Naive thymus-derived CD4-positive, alpha-beta T cell (primary cell): ENCODE measurements at regions not wholly inside any gene's neighbourhood (a gene's known extent, or its start where the extent isn't known, plus 50 kb on each side); places are given as distances from the start of the nearest gene placed in this dataset.

ENCODE experiments used
- ATAC-seq: fragments of 150-1000 bp; cut with Tn5 transposase; 2 replicates; pipeline ENCODE4 v1.10.0; 2021; ENCODE audit warnings: mild to moderate bottlenecking, moderate library complexity
- CTCF ChIA-PET: fragments of 350-600 bp; sonication (Branson Sonifier 250); formaldehyde crosslinking; loops from one replicate; lab custom pipeline; 2021; ENCODE audit warnings: antibody characterized with exemption; lab: Charles Lee
- POLR2A ChIA-PET: fragments of 350-600 bp; sonication (Branson Sonifier 250); formaldehyde crosslinking; loops from one replicate; lab custom pipeline; 2021; ENCODE audit warnings: antibody characterized with exemption, inconsistent platforms; lab: Charles Lee
- DNase-seq, 9 donors: peaks; one replicate each; pipeline versions ENCODE4 v3.0.0 to v3.0.0-alpha.2; 2020 to 2022; ENCODE audit warnings: mixed read lengths in 1 of 9
- H3K27ac ChIP-seq: one replicate; pipeline ENCODE4 v1.7.0; 2013; ENCODE audit warnings: mild to moderate bottlenecking, low read depth, low read length, moderate library complexity
- H3K27me3 ChIP-seq, 2 donors: one replicate each; pipeline ENCODE4 v1.7.0; 2013; ENCODE audit warnings: low read length in 2 of 2, mild to moderate bottlenecking in 2 of 2, moderate library complexity in 2 of 2; ENCODE audit not compliant: control insufficient read depth in 2 of 2, insufficient read depth in 2 of 2
- H3K36me3 ChIP-seq, 3 experiments: 1 replicate in 2 of 3; 2 replicates in 1 of 3; pipeline ENCODE4 v1.7.0; 2013; ENCODE audit warnings: low read length in 3 of 3, mild to moderate bottlenecking in 3 of 3, moderate library complexity in 1 of 3; ENCODE audit not compliant: insufficient read depth in 3 of 3, control insufficient read depth in 2 of 3
- H3K4me1 ChIP-seq, 2 donors: one replicate each; pipeline ENCODE4 v1.7.0; 2013; ENCODE audit warnings: low read length in 2 of 2, mild to moderate bottlenecking in 2 of 2, moderate library complexity in 1 of 2; ENCODE audit not compliant: control insufficient read depth in 2 of 2, insufficient read depth in 2 of 2
- H3K4me3 ChIP-seq: 2 replicates; pipeline ENCODE4 v1.7.0; 2013; ENCODE audit warnings: mild to moderate bottlenecking, low read length
- H3K9me3 ChIP-seq, 3 experiments: 1 replicate in 2 of 3; 2 replicates in 1 of 3; pipeline ENCODE4 v1.7.0; 2013; ENCODE audit warnings: low read length in 3 of 3; ENCODE audit not compliant: control insufficient read depth in 2 of 3
- H3K27ac Mint-ChIP-seq, 9 donors: one replicate each; pipeline ENCODE4 v1.8.0; 2020 to 2022; ENCODE audit warnings: mixed read lengths in 9 of 9, mild to moderate bottlenecking in 8 of 9, moderate library complexity in 5 of 9, inconsistent platforms in 2 of 9
- H3K27me3 Mint-ChIP-seq, 5 donors: one replicate each; pipeline ENCODE4 v1.8.0; 2021 to 2022; ENCODE audit warnings: mixed read lengths in 5 of 5, mild to moderate bottlenecking in 1 of 5
- H3K36me3 Mint-ChIP-seq, 5 donors: one replicate each; pipeline ENCODE4 v1.8.0; 2020 to 2022; ENCODE audit warnings: mixed read lengths in 5 of 5, mild to moderate bottlenecking in 3 of 5, inconsistent platforms in 1 of 5
- H3K4me1 Mint-ChIP-seq, 7 donors: one replicate each; pipeline ENCODE4 v1.8.0; 2020 to 2022; ENCODE audit warnings: mixed read lengths in 7 of 7, mild to moderate bottlenecking in 3 of 7, inconsistent platforms in 1 of 7
- H3K4me3 Mint-ChIP-seq, 10 donors: one replicate each; pipeline ENCODE4 v1.8.0; 2020 to 2022; ENCODE audit warnings: mild to moderate bottlenecking in 10 of 10, mixed read lengths in 10 of 10, moderate library complexity in 6 of 10, inconsistent platforms in 2 of 10
- H3K9me3 Mint-ChIP-seq, 11 donors: one replicate each; pipeline ENCODE4 v1.8.0; 2020 to 2022; ENCODE audit warnings: mixed read lengths in 11 of 11, mild to moderate bottlenecking in 4 of 11, inconsistent platforms in 1 of 11, moderate library complexity in 1 of 11
- intact Hi-C, 2 donors: fragments of 100-400 bp; cut with micrococcal nuclease; formaldehyde crosslinking; loops; one replicate each; pipeline ENCODE4 v1.15.1; 2023

DNA sequence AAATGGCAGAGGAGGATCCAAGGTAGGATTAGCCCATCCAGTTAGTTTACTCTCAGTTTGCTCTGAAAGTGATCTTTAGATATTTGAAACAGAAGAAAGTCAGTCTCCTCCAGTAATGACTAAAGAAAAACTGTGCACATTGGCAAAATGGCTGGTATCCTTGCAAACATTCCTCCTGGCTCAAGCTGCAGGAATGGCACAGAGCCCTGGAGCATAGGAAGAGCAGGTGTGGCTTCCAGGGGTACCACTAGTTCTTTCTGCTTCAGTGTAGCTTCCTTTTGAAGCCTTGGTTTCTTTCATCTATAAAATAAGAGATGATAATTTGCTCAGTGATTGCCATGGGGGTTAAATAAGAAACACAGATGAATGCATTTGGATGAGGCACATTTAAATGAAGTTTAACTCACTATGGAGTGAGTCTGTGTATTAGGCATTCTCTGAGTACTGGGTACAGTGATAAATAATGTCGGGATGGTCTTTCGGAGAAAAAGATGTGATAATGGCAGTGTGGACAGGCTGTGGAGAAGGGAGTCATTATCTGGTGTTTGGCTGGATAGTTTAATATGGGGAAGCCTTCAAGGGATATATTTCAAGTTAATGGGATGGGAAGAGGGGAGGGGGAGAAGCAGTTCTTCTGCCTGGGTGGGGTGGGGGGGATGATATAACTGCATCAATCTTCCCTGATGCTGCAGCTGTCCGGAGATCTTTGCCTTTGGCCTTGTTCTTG lies 217.3 kb upstream of the KLF4 start:
- POLR2A ChIA-PET = no interaction called here
- intact Hi-C loops = no loop called here

GRCh38 chr9:107705521-107705920 lies 216.0 kb upstream of the KLF4 start:
- Mint-ChIP-seq H3K9me3 (peaks cover 0 to 12% (median 3%) of the 10 kb centered on the region in 11 donors), H3K27me3 (peaks cover 0 to 5% (median 0%) of the 10 kb centered on the region in 5 donors), H3K27ac (no peak overlapping the region), H3K4me3 (no peak overlapping the region), H3K36me3 (no peaks in the 10 kb centered on the region), H3K4me1 (no peaks in the 10 kb centered on the region)
- Histone ChIP-seq H3K36me3 (no peaks in the 10 kb centered on the region), H3K9me3 (no peaks in the 10 kb centered on the region), H3K27ac (no peak overlapping the region), H3K4me3 (no peak overlapping the region), H3K4me1 (no peaks in the 10 kb centered on the region), H3K27me3 (no peaks in the 10 kb centered on the region)
- intact Hi-C loops = no loop called here
- no peak for DNase-seq
- ChIA-PET CTCF (no interaction called here), POLR2A (no interaction called here)
- no peak for ATAC-seq

More for the DNA sequence above, 217.3 kb upstream of the KLF4 start:
- no peak for ATAC-seq
- CTCF ChIA-PET = no interaction called here
- H3K4me1 ChIP-seq = no peaks in the 10 kb centered on the region
- peaks cover 0 to 5% (median 0%) of the 10 kb centered on the region in 5 donors for H3K27me3 Mint-ChIP-seq
- H3K4me1 Mint-ChIP-seq = no peaks in the 10 kb centered on the region
- H3K4me3 Mint-ChIP-seq = no peak overlapping the region
- no peak overlapping the region for H3K4me3 ChIP-seq
- no peaks in the 10 kb centered on the region for H3K36me3 Mint-ChIP-seq
- no peak overlapping the region for H3K27ac ChIP-seq
- DNase-seq = no peak
- H3K27ac Mint-ChIP-seq = no peak overlapping the region
- H3K27me3 ChIP-seq = no peaks in the 10 kb centered on the region
- H3K36me3 ChIP-seq = no peaks in the 10 kb centered on the region
- H3K9me3 ChIP-seq = no peaks in the 10 kb centered on the region
- H3K9me3 Mint-ChIP-seq = peaks cover 0 to 12% (median 3%) of the 10 kb centered on the region in 11 donors

DNA sequence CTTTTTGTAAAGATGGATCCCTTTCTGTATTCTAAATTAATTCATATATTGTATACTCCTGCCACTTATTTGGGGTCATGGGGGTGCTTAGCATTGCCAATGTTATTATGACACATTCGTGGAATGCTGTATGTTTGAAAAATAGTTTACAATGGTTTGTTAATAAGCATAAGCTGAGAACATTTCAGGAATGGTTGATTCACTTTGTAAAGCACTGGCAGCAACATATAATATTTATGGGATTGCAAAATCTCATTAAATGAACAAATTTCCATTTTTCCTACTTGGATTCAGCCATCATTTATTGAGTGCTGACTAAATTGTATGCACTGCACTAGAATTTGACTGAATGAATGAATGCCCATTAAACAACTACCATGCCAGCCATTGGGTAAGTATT lies 215.2 kb upstream of the KLF4 start:
- no peaks in the 10 kb centered on the region for H3K36me3 ChIP-seq
- Mint-ChIP-seq H3K27me3 (peaks cover 0 to 5% (median 0%) of the 10 kb centered on the region in 5 donors), H3K27ac (no peak overlapping the region), H3K4me1 (no peaks in the 10 kb centered on the region), H3K9me3 (peaks cover 0 to 12% (median 3%) of the 10 kb centered on the region in 11 donors), H3K36me3 (no peaks in the 10 kb centered on the region), H3K4me3 (no peak overlapping the region)
- no peak overlapping the region for H3K27ac ChIP-seq
- ChIA-PET POLR2A (no interaction called here), CTCF (no interaction called here)
- no peaks in the 10 kb centered on the region for H3K4me1 ChIP-seq
- no peak for ATAC-seq
- no peak for DNase-seq
- intact Hi-C loops = no loop called here
- no peaks in the 10 kb centered on the region for H3K27me3 ChIP-seq
- no peaks in the 10 kb centered on the region for H3K9me3 ChIP-seq
- H3K4me3 ChIP-seq = no peak overlapping the region

DNA sequence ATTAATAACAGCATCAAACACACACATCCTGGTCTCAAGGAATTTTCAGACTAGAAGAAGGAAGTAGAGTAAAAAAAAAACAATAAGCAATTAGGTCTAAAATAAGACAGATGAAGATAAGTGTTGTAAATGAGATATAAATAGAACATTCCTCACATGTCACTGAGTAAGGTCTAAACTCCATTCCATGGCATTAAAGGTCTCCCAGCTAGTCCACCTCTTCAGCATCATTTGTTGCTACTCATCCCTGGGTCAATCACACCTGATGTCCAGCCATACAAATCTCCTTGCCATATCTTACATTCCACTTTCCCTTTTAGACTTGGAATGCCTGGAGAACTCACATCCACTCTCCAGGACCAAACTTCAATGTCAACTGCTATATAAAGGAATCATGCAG lies 214.1 kb upstream of the KLF4 start:
- Mint-ChIP-seq H3K27me3 (peaks cover 0 to 5% (median 0%) of the 10 kb centered on the region in 5 donors), H3K36me3 (no peaks in the 10 kb centered on the region), H3K27ac (no peak overlapping the region), H3K9me3 (peaks cover 0 to 12% (median 3%) of the 10 kb centered on the region in 11 donors), H3K4me3 (no peak overlapping the region), H3K4me1 (no peaks in the 10 kb centered on the region)
- H3K36me3 ChIP-seq = no peaks in the 10 kb centered on the region
- DNase-seq (no peak), ATAC-seq (no peak)
- H3K27me3 ChIP-seq = no peaks in the 10 kb centered on the region
- H3K4me1 ChIP-seq = no peaks in the 10 kb centered on the region
- no peak overlapping the region for H3K27ac ChIP-seq
- H3K4me3 ChIP-seq = no peak overlapping the region
- intact Hi-C loops = no loop called here
- CTCF ChIA-PET = no interaction called here
- H3K9me3 ChIP-seq = no peaks in the 10 kb centered on the region
- POLR2A ChIA-PET = no interaction called here

DNA sequence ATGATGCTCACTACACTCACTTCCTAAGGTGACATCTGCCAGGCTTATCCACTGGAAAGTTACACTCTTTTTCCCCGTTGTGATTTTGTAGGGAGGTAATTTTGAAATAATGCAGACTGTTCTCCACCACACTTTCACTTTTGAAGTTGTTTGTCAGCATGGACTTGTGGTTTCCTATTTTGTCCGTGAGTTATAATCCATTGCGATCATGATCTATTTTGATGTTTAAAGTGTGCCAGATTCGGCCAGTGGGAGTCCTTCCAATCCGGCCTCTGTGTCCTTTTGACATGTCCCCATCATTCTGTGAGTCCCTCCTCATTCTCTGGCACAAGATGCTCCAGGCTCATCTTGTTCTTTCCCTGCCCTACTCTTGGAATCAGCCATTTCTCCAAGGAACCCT lies 211.3 kb upstream of the KLF4 start:
- Mint-ChIP-seq H3K36me3 (no peaks in the 10 kb centered on the region), H3K4me3 (no peak overlapping the region), H3K4me1 (no peaks in the 10 kb centered on the region), H3K27me3 (peaks cover 0 to 5% (median 0%) of the 10 kb centered on the region in 5 donors), H3K9me3 (peaks cover 0 to 20% (median 3%) of the 10 kb centered on the region in 11 donors), H3K27ac (no peak overlapping the region)
- Histone ChIP-seq H3K27me3 (no peaks in the 10 kb centered on the region), H3K36me3 (no peaks in the 10 kb centered on the region), H3K27ac (no peak overlapping the region), H3K9me3 (no peaks in the 10 kb centered on the region), H3K4me1 (no peaks in the 10 kb centered on the region), H3K4me3 (no peak overlapping the region)
- DNase-seq = no peak
- ATAC-seq = no peak
- ChIA-PET CTCF (no interaction called here), POLR2A (no interaction called here)
- intact Hi-C loops = no loop called here

DNA sequence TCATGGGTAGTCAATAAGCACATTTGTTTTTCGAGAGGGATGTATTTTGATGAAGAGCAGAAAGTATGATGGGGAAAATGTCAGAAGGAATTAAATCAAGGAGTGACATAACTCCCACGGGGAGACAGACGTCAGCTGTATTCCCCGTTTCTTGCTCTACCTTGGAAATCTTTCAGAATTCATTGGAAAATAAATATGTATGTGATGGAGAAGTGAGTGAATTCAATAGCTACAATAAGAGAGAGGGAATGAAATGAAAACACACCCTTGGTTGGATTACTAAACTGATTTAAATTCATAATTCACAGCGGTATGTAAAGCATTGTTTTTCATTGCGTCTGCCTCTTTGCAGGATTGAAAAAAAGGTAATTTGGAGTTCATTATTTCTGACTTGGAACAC lies 209.7 kb upstream of the KLF4 start:
- CTCF ChIA-PET = interaction anchor here (0.6 kb wide), 1 partner anchor 10 kb away, joined by 4 read pairs; no protein-coding TSS in a partner anchor
- POLR2A ChIA-PET = no interaction called here
- H3K9me3 Mint-ChIP-seq = peaks cover 0 to 20% (median 3%) of the 10 kb centered on the region in 11 donors

DNA sequence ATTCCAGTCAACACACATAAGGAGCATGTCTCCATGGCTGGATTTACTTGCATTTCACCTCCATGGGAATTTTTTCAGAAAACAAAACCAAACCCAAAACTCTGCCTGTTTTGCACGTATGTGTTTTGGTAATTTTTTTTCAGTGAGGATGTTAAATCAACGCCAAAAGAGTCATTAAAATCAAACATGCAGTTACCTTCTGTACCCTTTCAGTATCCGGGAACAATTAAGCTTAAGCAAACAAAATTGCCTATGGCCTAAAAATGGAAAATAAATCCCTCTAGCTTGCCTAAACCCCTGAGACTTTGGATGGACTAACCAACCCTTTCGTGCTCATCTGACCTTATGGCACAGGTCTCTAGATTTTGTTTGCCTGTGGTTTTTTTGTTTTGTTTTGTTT lies 209.2 kb upstream of the KLF4 start:
- Mint-ChIP-seq H3K27ac (no peak overlapping the region), H3K4me1 (no peaks in the 10 kb centered on the region), H3K27me3 (peaks cover 0 to 5% (median 0%) of the 10 kb centered on the region in 5 donors), H3K4me3 (no peak overlapping the region), H3K9me3 (peaks cover 0 to 20% (median 3%) of the 10 kb centered on the region in 11 donors), H3K36me3 (no peaks in the 10 kb centered on the region)
- intact Hi-C loops = no loop called here
- ATAC-seq (no peak), DNase-seq (no peak)
- H3K9me3 ChIP-seq = no peaks in the 10 kb centered on the region
- ChIA-PET POLR2A (no interaction called here), CTCF (interaction anchor here (0.6 kb wide), 1 partner anchor 11 kb away, joined by 4 read pairs; no protein-coding TSS in a partner anchor)
- H3K27ac ChIP-seq = no peak overlapping the region
- no peak overlapping the region for H3K4me3 ChIP-seq
- no peaks in the 10 kb centered on the region for H3K4me1 ChIP-seq
- H3K36me3 ChIP-seq = no peaks in the 10 kb centered on the region
- no peaks in the 10 kb centered on the region for H3K27me3 ChIP-seq

More for the DNA sequence above, 209.7 kb upstream of the KLF4 start:
- H3K27me3 ChIP-seq = no peaks in the 10 kb centered on the region
- DNase-seq (no peak), ATAC-seq (no peak)
- Mint-ChIP-seq H3K36me3 (no peaks in the 10 kb centered on the region), H3K27ac (no peak overlapping the region), H3K4me3 (no peak overlapping the region), H3K27me3 (peaks cover 0 to 5% (median 0%) of the 10 kb centered on the region in 5 donors), H3K4me1 (no peaks in the 10 kb centered on the region)
- H3K36me3 ChIP-seq = no peaks in the 10 kb centered on the region
- no peak overlapping the region for H3K4me3 ChIP-seq
- no peaks in the 10 kb centered on the region for H3K4me1 ChIP-seq
- intact Hi-C loops = no loop called here
- H3K9me3 ChIP-seq = no peaks in the 10 kb centered on the region
- H3K27ac ChIP-seq = no peak overlapping the region
